ENCODE measurements at regions not wholly inside any gene's neighbourhood (a gene's known extent, or its start where the extent isn't known, plus 50 kb on each side); places are given as distances from the start of the nearest gene placed in this dataset.

- no peak for DNase-seq (ENCODE audit: low read depth)
Observed at GRCh38 chr1:88063605-88064004, 620.5 kb upstream of the PKN2 start.

DNA sequence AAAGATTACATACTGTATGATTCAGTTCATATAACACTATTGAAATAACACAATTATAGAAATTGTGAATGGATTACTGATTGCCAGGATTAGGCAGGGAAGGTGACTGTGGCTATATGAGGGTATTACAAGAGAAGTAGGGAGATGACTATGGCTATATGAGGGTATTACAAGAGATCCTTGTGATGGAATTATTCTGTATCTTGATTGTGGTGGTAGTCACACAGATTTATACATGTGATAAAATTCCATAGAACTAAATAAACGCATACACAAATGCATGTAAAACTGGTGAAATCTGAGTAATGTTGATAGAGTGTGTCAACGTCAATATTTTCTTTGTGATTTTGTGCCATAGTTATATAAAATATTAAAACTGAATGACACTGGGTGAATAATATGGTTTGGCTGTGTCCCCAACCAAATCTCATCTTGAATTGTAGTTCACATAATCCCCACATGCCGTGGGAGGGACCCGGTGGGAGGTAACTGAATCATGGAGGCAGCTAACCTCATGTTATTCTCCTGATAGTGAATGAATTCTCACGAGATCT, 615.6 kb upstream of the PKN2 start:
- DNase-seq (ENCODE audit: low read depth), result no peak

DNA sequence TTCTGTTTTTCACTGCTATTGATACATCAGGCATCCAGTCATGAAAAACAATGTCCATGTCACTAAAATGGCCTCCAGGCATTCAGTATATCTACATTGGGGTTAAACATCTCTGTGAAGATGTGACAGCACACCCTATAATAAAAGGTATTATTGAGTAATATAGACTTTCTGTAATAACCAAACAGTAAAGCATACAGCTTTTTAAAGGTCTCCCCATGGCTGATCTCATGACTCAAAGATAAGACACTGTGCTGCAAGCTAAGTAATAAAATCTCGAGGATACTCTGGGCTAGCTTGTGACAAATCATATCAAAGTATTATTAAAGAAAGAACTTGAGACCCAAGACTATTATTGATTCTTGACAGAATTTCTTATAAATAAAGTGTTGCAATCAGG, 613.1 kb upstream of the PKN2 start:
- no peak for DNase-seq (ENCODE audit: low read depth)

DNA sequence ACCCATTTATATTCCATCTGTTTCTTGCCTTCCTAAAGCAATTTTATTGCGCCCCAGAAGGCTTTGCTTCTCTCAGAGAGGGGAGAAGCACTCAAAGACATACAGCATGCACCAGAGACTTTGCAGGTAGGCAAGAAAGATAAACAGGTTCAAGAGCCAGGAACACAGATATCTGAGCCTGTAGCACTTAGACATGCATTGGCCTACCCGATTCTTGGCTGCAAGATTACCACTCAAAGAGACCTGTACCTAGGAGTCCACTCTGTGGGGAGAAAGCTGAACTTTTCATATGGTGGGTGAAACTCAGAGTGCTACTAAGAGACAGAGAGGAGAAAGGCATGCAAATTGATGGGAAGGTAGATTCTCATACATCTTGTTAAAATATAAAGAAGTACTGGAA, 609.4 kb upstream of the PKN2 start:
- DNase-seq (ENCODE audit: low read depth), result no peak

- no peak for DNase-seq (ENCODE audit: low read depth)
Observed at GRCh38 chr1:88075813-88076212, 608.3 kb upstream of the PKN2 start.

- no peak for DNase-seq (ENCODE audit: low read depth)
Observed at GRCh38 chr1:88079036-88079435, 605.0 kb upstream of the PKN2 start.

- no peak for DNase-seq (ENCODE audit: low read depth)
Observed at GRCh38 chr1:88080875-88081274, 603.2 kb upstream of the PKN2 start.

- DNase-seq (ENCODE audit: low read depth), result no peak
Observed at GRCh38 chr1:88088481-88088880, 595.6 kb upstream of the PKN2 start.

DNA sequence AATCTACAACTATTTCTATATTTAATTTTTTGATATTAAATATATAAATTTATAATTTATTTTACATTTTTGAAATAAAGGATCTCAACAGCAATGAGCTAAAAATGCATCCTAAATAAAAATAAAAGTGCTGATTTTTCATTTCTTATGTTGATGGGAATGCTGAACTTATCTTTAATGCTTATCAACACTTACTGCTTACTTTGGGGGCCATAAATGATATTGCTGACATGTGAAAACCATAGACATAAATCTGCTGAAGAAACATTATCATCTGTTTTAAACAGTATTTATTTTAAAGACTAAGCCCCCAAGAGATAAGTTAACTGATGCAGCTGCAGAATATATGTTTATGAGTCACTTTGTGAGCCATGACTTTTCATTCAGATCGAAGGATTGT, 594.1 kb upstream of the PKN2 start:
- DNase-seq (ENCODE audit: low read depth), result no peak

DNA sequence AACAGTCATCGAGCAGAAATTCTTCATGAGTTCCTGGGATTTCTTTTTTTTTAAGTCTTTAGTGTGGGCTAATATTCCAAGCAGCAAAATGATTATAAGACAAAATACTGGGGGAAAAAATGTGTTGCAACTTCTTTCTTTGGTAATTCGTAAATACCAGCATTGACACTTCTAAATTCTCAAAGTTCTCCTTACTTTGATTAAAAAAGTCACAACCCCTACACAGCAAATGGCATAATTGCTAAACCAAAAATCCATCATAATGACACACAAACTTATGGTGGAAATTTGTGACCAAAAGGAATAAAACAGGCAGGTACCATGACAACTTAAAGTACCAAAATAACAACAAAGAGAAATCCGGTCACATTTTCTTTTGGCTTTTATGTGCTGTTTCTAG, 585.2 kb upstream of the PKN2 start:
- no peak for DNase-seq (ENCODE audit: low read depth)

DNA sequence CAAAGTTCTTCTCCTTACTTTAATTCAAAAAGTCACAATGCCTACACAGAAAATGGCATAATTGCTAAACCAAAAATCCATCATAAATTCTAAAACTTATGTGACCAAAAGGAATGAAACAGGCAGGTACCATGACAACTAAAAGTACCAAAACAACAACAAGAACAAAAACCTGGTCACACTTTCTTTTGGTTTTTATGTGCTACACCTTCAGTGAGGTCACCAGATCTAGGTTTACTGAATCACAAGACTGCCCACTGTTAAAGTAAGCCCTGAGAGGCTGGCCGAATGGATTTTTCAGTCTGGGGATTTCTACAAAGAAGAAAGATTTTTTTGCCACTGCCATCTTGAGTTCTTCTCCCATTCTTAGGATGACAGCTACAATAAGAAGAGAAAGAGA, 583.0 kb upstream of the PKN2 start:
- DNase-seq (ENCODE audit: low read depth), result no peak

- DNase-seq (ENCODE audit: low read depth), result no peak
Observed at GRCh38 chr1:88104236-88104635, 579.8 kb upstream of the PKN2 start.

- no peak for DNase-seq (ENCODE audit: low read depth)
Observed at GRCh38 chr1:88104886-88105285, 579.2 kb upstream of the PKN2 start.

DNA sequence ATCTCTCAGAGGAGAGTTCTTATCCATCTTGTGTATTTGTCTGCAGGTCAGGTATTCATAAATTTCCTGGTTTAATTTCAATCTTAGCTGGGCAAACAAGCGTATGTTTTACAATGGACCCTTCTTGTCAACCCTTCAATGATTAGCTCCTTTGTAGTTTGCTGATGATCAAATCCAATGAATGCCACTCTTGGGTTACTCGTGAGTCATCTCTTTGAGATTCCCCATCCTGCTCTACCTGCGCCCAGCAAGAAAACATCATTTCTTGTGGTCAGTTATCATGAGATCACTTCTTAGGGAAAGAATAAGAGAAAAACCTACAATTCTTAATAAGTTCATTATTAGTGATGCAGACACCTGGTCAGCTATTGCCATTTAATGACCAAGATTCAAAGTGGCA, 572.3 kb upstream of the PKN2 start:
- DNase-seq (ENCODE audit: low read depth), result no peak

GRCh38 chr1:88117597-88117996, 566.5 kb upstream of the PKN2 start:
- no peak for DNase-seq (ENCODE audit: low read depth)

DNA sequence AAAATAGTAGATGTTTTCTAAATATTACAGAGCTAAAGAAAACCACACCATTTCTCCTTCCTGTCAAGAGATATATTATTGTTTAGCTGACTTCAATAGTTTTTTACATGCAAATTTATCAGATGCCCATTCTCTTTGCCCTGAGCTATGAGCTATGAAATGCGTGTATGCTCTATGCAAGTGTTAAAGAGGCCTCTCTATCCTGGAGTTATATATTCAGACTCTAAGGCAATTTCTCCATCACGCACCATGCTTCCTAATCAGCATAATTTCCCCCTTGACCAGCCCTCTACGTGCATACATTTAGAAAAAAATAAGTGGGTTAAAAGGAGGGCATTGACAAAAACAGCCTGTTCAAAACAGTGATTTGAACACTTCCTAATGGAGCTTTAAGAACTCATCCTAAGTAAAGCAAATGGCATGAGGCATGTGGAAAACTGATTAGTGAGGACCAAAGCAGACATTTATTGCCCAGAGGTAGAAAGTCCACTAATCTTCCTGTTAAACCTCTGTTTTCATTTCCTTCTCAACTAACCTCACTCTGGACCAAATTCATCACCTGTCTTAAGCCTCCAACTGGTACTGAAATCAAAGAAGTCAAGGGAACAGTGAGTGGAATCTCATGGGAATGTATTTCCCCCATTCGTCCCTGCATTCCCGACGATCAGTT, 565.8 kb upstream of the PKN2 start:
- DNase-seq (ENCODE audit: low read depth), result no peak

DNA sequence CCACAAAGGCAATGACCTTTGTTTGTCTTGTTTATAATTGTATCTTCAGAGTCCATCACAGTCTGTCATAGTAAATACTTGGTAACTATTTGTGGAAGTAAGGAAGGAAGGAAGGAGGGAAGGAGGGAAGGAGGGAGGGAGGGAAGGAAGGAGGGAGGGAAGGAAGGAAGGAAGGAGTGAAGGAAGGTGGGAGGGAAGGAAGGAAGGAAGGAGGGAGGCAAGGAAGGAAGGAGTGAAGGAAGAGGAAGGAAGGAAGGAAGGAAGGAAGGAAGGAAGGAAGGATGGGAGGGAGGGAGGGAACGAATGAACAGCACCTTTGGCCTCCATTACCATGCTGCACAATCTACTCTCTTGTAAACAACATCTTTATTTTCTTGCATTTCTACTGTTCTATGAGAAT, 559.5 kb upstream of the PKN2 start:
- no peak for DNase-seq (ENCODE audit: low read depth)

GRCh38 chr1:88126467-88126866, 557.6 kb upstream of the PKN2 start:
- no peak for DNase-seq (ENCODE audit: low read depth)

- DNase-seq (ENCODE audit: low read depth), result no peak
Observed at GRCh38 chr1:88133991-88134390, 550.1 kb upstream of the PKN2 start.

GRCh38 chr1:88134983-88135921, 548.8 kb upstream of the PKN2 start:
- DNase-seq (ENCODE audit: low read depth), result no peak

DNA sequence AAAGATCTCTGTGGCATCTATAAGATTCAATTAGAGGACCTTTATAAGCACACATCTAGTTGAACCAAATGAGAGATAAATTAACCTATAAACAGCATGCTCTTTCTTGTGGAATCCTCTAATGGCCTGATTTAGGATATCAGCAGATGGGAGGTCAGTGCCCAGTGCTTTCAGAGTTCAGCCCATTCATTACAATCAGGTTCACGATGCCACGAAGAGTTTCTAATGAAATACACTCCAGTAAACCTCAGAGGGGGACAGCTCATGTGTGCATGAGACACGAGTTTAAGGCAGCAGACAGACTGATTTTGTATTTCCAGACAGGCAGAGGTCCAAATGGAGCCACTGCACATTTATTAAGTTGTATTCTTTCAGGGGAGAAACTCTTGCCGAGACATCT, 544.4 kb upstream of the PKN2 start:
- no peak for DNase-seq (ENCODE audit: low read depth)

GRCh38 chr1:88140325-88140724, 543.7 kb upstream of the PKN2 start:
- no peak for DNase-seq (ENCODE audit: low read depth)

DNA sequence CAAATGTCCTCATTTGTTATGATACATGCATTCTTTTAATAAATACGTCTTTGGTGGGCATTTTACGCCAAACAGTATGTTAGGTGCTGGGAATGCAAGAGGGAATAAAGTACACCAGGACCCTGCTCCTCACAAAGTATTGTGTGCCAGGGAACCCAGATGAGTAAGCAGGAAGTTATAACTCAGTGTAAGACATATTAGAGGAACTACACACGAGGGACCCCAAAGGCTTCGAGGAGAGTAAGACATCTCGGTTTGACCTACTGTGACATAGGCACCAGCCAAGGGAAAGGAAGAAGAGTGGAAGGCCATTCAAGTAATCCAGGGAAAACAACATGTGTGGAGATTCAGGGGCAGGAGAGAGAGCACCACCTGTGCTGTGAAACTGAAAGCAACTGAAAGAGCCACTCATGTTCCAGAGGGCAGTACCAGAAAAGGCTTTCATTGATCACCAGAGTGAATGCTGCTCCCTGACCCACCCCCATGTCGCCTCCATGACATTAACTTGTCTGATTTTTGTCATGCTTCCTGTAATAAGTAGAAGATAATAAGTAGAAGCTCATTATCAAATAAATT, 542.5 kb upstream of the PKN2 start:
- no peak for DNase-seq (ENCODE audit: low read depth)

All from activated T-helper 9 cell treated with anti-CD3 and anti-CD28 coated beads, Interleukin-2, amount 50 U/mL, for 16 hours (primary cell).